GM12878 (cell line): ENCODE measurements at regions not wholly inside any gene's neighbourhood (a gene's known extent, or its start where the extent isn't known, plus 50 kb on each side); places are given as distances from the start of the nearest gene placed in this dataset.

ENCODE experiments used
- CHD2 ChIP-seq: IDR thresholded peaks from 2 replicates; pipeline ENCODE4 v1.6.1; 2011; ENCODE audit warnings: low read depth, low read length, improper control_type of control experiment, borderline replicate concordance
- CREB1 ChIP-seq: IDR thresholded peaks from 2 replicates; pipeline ENCODE4 v1.6.1; 2012; ENCODE audit warnings: low read depth, mild to moderate bottlenecking, inconsistent platforms
- CTCF ChIP-seq, 3 experiments: IDR thresholded peaks in 2 of 3; conservative IDR thresholded peaks in 1 of 3; 2 replicates each; pipeline ENCODE4 v1.5.1; 2011; ENCODE audit warnings: low read depth in 3 of 3, low read length in 3 of 3, mild to moderate bottlenecking in 3 of 3, control low read depth in 2 of 3, moderate library complexity in 2 of 3, inconsistent platforms in 1 of 3, mixed read lengths in 1 of 3; ENCODE audit not compliant: control insufficient read depth in 2 of 3, insufficient read depth in 1 of 3; ENCODE audit errors: extremely low read depth in 1 of 3
- E2F4 ChIP-seq: IDR thresholded peaks from 2 replicates; pipeline ENCODE4 v1.6.1; 2012; ENCODE audit warnings: low read depth, low read length, improper control_type of control experiment
- EZH2 ChIP-seq: IDR thresholded peaks from 2 replicates; pipeline ENCODE4 v1.6.1; 2012; ENCODE audit warnings: low read depth, mild to moderate bottlenecking, control low read depth, inconsistent platforms, low read length, borderline replicate concordance; ENCODE audit not compliant: control insufficient read depth
- MAX ChIP-seq: IDR thresholded peaks from 2 replicates; pipeline ENCODE4 v1.6.1; 2012; ENCODE audit warnings: low read depth, low read length, improper control_type of control experiment
- POLR2A ChIP-seq: IDR thresholded peaks from 2 replicates; pipeline ENCODE4 v1.6.1; 2011; ENCODE audit warnings: low read depth, mild to moderate bottlenecking, low read length
- POLR2AphosphoS2 ChIP-seq: IDR thresholded peaks from 2 replicates; pipeline ENCODE4 v1.6.1; 2011; ENCODE audit warnings: low read depth, mild to moderate bottlenecking, low read length, improper control_type of control experiment, moderate library complexity
- POLR2AphosphoS5 ChIP-seq: IDR thresholded peaks from 2 replicates; pipeline ENCODE4 v1.6.1; 2011; ENCODE audit warnings: mild to moderate bottlenecking, low read length, inconsistent platforms
- ZBTB11 ChIP-seq: fragments of 450-650 bp; formaldehyde crosslinking; IDR thresholded peaks from 2 replicates; pipeline ENCODE4 v1.5.0; 2022; ENCODE audit warnings: mild to moderate bottlenecking, missing genetic modification characterization

GRCh38 chr6:74971633-74972032 is 234.2 kb downstream of the COL12A1 start:
- no peak for TF ChIP-seq POLR2A
- TF ChIP-seq ZBTB11, result no peak
- TF ChIP-seq CTCF (IDR thresholded peaks at IDR 0.05 in 2 of 3, conservative IDR thresholded peaks at IDR 0.05 in 1 of 3; ENCODE audit: control insufficient read depth in 2 of 3, extremely low read depth in 1 of 3, insufficient read depth in 1 of 3, low read depth in 3 of 3, low read length in 3 of 3), result no peak
- TF ChIP-seq EZH2, result no peak
- no peak for TF ChIP-seq CHD2
- no peak for TF ChIP-seq CREB1
- no peak for TF ChIP-seq POLR2AphosphoS2
- no peak for TF ChIP-seq E2F4
- TF ChIP-seq MAX, result no peak
- no peak for TF ChIP-seq POLR2AphosphoS5
